Body of pancreas (tissue), 4 donors: ENCODE measurements at regions not wholly inside any gene's neighbourhood (a gene's known extent, or its start where the extent isn't known, plus 50 kb on each side); places are given as distances from the start of the nearest gene placed in this dataset.

Experiments
- ATAC-seq: fragments of 150-250 bp; one replicate; pipeline ENCODE4 v1.9.1; 2016
- DNase-seq, 4 donors: peaks; one replicate each; pipeline ENCODE4 v3.0.0-alpha.2; 2019
- H3K27ac ChIP-seq, 4 donors: fragments of 200-600 bp; sonication (generic); 1 replicate in 3 of 4; 2 replicates in 1 of 4; pipeline versions ENCODE4 v1.5.1 to v1.6.1; 2016 to 2019; ENCODE audit warnings: mild to moderate bottlenecking in 1 of 4, mixed read lengths in 1 of 4, moderate library complexity in 1 of 4
- H3K27me3 ChIP-seq, 2 donors: fragments of 200-600 bp; sonication (generic); one replicate each; pipeline ENCODE4 v1.6.0; 2016; ENCODE audit warnings: mild to moderate bottlenecking in 1 of 2
- H3K36me3 ChIP-seq, 2 donors: fragments of 200-600 bp; sonication (generic); replicated peaks in 1 of 2; 2 replicates each; pipeline ENCODE4 v1.5.1; 2016; ENCODE audit warnings: low read depth in 2 of 2; ENCODE audit not compliant: insufficient read depth in 1 of 2
- H3K4me1 ChIP-seq: fragments of 200-600 bp; sonication (generic); one replicate; pipeline ENCODE4 v1.6.0; 2016
- H3K4me3 ChIP-seq, 2 donors: fragments of 200-600 bp; sonication (generic); 1 replicate in 1 of 2; 2 replicates in 1 of 2; pipeline ENCODE4 v1.5.1; 2016 to 2019
- H3K9me3 ChIP-seq, 3 donors: fragments of 200-600 bp; sonication (generic); 1 replicate in 2 of 3; 2 replicates in 1 of 3; pipeline ENCODE4 v1.5.1; 2016
- CTCF ChIP-seq, 7 experiments: fragments of 450-650 bp in 4 of 7; fragments of 200-600 bp in 3 of 7; sonication (generic) in 3 of 7; IDR thresholded peaks; one replicate each; pipeline ENCODE4 v1.5.1; 2016 to 2019; ENCODE audit warnings: antibody characterized with exemption in 7 of 7
- POLR2A ChIP-seq, 3 donors: fragments of 450-650 bp; IDR thresholded peaks; one replicate each; pipeline ENCODE4 v1.6.1; 2016; ENCODE audit warnings: antibody characterized with exemption in 3 of 3, mild to moderate bottlenecking in 2 of 3
- WGBS, 2 donors: methylation state at CpG; one replicate each; pipeline ENCODE4 v1.1.5; 2017; 5-methylcytosine and 5-hydroxymethylcytosine counted together
- intact Hi-C: fragments of 100-400 bp; cut with DNase I; formaldehyde crosslinking; loops from one replicate; pipeline ENCODE4 v1.15.1; 2023

DNA sequence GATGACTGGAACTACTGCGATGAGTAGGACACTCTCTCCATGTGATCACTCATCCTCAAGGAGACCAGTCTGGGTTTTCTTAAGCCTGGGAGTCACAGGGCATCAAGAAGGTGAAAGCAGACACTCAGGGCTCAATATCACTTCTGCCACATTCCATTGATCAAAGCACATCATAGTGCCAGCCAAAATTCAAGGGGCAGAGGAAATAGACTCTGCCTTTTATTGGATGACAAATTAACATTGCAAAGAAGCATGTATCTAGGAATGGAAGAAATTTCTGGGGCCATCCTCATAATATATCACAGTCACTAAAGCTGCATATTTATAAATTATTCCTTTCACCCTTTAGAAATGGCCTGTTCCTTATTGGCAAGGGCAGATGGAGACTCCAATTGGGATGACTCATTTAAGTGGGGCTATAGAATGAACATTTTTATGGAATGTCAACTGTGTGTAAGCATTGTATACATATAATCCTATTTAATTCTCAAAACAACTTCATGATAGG, 114.8 kb upstream of the CDC42EP3 start:
- TF ChIP-seq CTCF (IDR thresholded peaks at IDR 0.05), result no peak
- TF ChIP-seq POLR2A (IDR thresholded peaks at IDR 0.05), result no peak
- Histone ChIP-seq H3K9me3 (peaks cover 0 to 12% (median 4%) of the 10 kb centered on the region in 3 donors), H3K27me3 (peaks cover 0 to 3% of the 10 kb centered on the region in 2 donors), H3K36me3 (no peaks in the 10 kb centered on the region), H3K27ac (no peak overlapping the region), H3K4me1 (no peaks in the 10 kb centered on the region), H3K4me3 (no peak overlapping the region)
- intact Hi-C loops, result no loop called here
- WGBS, 2 donors, result 91 to 100% methylated on average over 1 of the region's 1 CpG
- ATAC-seq, result no peak
- DNase-seq, result no peak

- Histone ChIP-seq H3K9me3 (peaks cover 0 to 12% (median 4%) of the 10 kb centered on the region in 3 donors), H3K36me3 (no peaks in the 10 kb centered on the region), H3K27me3 (peaks cover 0 to 3% of the 10 kb centered on the region in 2 donors), H3K4me3 (no peak overlapping the region), H3K4me1 (no peaks in the 10 kb centered on the region), H3K27ac (no peak overlapping the region)
- 40 to 48% methylated on average over 5 of the region's 5 CpGs for WGBS, 2 donors
- TF ChIP-seq POLR2A (IDR thresholded peaks at IDR 0.05) (no peak), CTCF (IDR thresholded peaks at IDR 0.05) (no peak)
- intact Hi-C loops, result no loop called here
- peak; percentile 13 to 42 (median 38) for DNase-seq
- no peak for ATAC-seq
Measured at GRCh38 chr2:37786854-37787253, 115.4 kb upstream of the CDC42EP3 start.

DNA sequence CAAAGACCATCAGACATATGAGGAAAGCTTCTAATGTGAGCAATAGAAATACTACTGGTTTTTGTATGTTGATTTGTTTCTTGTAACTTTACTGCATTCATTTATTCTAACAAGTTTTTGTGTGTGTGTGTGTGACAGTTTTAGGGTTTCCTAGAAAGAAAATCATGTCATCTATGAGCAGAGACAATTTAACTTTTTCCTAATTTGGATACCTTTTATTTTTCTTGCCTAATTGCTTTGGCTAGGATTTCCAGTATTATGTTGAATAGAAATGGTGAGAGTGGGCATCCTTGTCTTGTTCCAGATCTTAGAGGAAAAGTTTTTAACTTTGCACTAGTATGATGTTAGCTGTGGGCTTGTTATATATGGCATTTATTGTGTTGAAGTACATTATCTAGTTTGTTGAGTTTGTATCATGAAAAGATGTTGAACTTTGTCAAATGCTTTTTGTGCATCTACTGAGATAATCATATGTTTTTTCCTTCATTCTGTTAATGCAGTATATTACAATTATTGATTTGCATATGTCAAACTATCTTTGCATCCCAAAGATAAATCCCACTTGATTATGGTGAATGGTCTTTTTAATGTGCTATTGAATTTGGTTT, 117.3 kb upstream of the CDC42EP3 start:
- DNase-seq, result no peak
- intact Hi-C loops, result no loop called here
- Histone ChIP-seq H3K4me3 (no peak overlapping the region), H3K27me3 (peaks cover 0 to 3% of the 10 kb centered on the region in 2 donors), H3K36me3 (no peaks in the 10 kb centered on the region), H3K9me3 (peaks cover 0 to 12% (median 4%) of the 10 kb centered on the region in 3 donors), H3K27ac (no peak overlapping the region), H3K4me1 (no peaks in the 10 kb centered on the region)
- TF ChIP-seq CTCF (IDR thresholded peaks at IDR 0.05) (no peak), POLR2A (IDR thresholded peaks at IDR 0.05) (no peak)
- ATAC-seq, result no peak

DNA sequence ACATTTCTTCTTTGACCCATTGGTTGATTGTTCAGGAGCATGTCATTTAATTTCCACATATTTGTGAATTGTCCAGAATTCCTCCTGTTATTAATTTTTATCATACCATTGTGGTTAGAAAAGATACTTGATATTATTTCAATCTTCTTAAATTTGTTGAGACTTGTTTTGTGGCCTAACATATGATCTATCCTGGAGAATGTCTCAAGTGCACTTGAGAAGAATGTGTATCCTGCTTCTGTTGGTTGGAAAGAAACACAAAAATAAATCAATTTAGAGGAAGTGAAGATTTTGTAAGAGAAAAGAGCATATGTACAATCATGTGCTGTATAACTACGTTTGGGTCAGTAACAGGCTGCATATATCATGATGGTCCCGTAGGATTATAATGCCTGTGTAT, 118.6 kb upstream of the CDC42EP3 start:
- Histone ChIP-seq H3K27me3 (peaks cover 0 to 3% of the 10 kb centered on the region in 2 donors), H3K9me3 (peaks cover 0 to 12% (median 4%) of the 10 kb centered on the region in 3 donors), H3K27ac (no peak overlapping the region), H3K4me1 (no peaks in the 10 kb centered on the region), H3K36me3 (no peaks in the 10 kb centered on the region), H3K4me3 (no peak overlapping the region)
- DNase-seq (no peak), ATAC-seq (no peak)
- TF ChIP-seq POLR2A (IDR thresholded peaks at IDR 0.05), result no peak
- TF ChIP-seq CTCF (IDR thresholded peaks at IDR 0.05), result no peak
- intact Hi-C loops, result no loop called here
- WGBS, 2 donors, result 62 to 83% methylated on average over 2 of the region's 2 CpGs

- no peak for ATAC-seq
- Histone ChIP-seq H3K27me3 (peaks cover 0 to 3% of the 10 kb centered on the region in 2 donors), H3K9me3 (peaks cover 0 to 12% (median 4%) of the 10 kb centered on the region in 3 donors), H3K27ac (no peak overlapping the region), H3K4me3 (no peak overlapping the region), H3K36me3 (no peaks in the 10 kb centered on the region), H3K4me1 (no peaks in the 10 kb centered on the region)
- no peak for DNase-seq
- intact Hi-C loops, result no loop called here
- 75 to 86% methylated on average over 3 of the region's 3 CpGs for WGBS, 2 donors
- TF ChIP-seq POLR2A (IDR thresholded peaks at IDR 0.05) (no peak), CTCF (IDR thresholded peaks at IDR 0.05) (no peak)
Measured at GRCh38 chr2:37790462-37790861, 119.0 kb upstream of the CDC42EP3 start.
